CD14-positive monocyte (primary cell): ENCODE measurements at regions not wholly inside any gene's neighbourhood (a gene's known extent, or its start where the extent isn't known, plus 50 kb on each side); places are given as distances from the start of the nearest gene placed in this dataset.

Experiments
- DNase-seq, 3 donors: peaks; one replicate each; pipeline ENCODE4 v3.0.0-alpha.2; 2011 to 2022
- H2AFZ ChIP-seq: 2 replicates; pipeline ENCODE4 v1.6.0; 2012; ENCODE audit warnings: mild to moderate bottlenecking, low read depth, low read length, inconsistent platforms; ENCODE audit not compliant: insufficient read depth, poor library complexity, severe bottlenecking
- H3K27ac ChIP-seq, 2 donors: 1 replicate in 1 of 2; 2 replicates in 1 of 2; pipeline ENCODE4 v1.5.1; 2012 to 2013; ENCODE audit warnings: low read length in 2 of 2, control low read depth in 1 of 2, inconsistent platforms in 1 of 2, low read depth in 1 of 2, mild to moderate bottlenecking in 1 of 2
- H3K27me3 ChIP-seq, 2 donors: one replicate each; pipeline versions ENCODE4 v1.6.0 to v1.6.1; 2011 to 2013; ENCODE audit warnings: low read length in 2 of 2; ENCODE audit not compliant: control insufficient read depth in 2 of 2, insufficient read depth in 2 of 2
- H3K36me3 ChIP-seq, 2 donors: replicated peaks in 1 of 2; 1 replicate in 1 of 2; 2 replicates in 1 of 2; pipeline versions ENCODE4 v1.5.1 to v1.6.1; 2012 to 2013; ENCODE audit warnings: low read length in 2 of 2, control low read depth in 1 of 2, inconsistent platforms in 1 of 2, mild to moderate bottlenecking in 1 of 2; ENCODE audit not compliant: insufficient read depth in 2 of 2, control insufficient read depth in 1 of 2
- H3K4me1 ChIP-seq, 2 donors: 1 replicate in 1 of 2; 2 replicates in 1 of 2; pipeline versions ENCODE4 v1.5.1 to v1.6.1; 2012 to 2013; ENCODE audit warnings: low read length in 2 of 2, control low read depth in 1 of 2, inconsistent platforms in 1 of 2, mild to moderate bottlenecking in 1 of 2, moderate library complexity in 1 of 2; ENCODE audit not compliant: insufficient read depth in 2 of 2, control insufficient read depth in 1 of 2
- H3K4me2 ChIP-seq: replicated peaks from 2 replicates; pipeline ENCODE3; 2012; ENCODE audit warnings: low read length, moderate library complexity, mild to moderate bottlenecking; ENCODE audit not compliant: poor library complexity, severe bottlenecking; ENCODE audit errors: extremely low read depth
- H3K4me3 ChIP-seq, 3 experiments: fragments of 200-600 bp in 1 of 3; sonication (generic) in 1 of 3; replicated peaks in 1 of 3; 1 replicate in 2 of 3; 2 replicates in 1 of 3; pipeline ENCODE4 v1.5.1; 2011 to 2013; ENCODE audit warnings: low read length in 3 of 3, mild to moderate bottlenecking in 3 of 3, control low read depth in 2 of 3, low read depth in 2 of 3, inconsistent platforms in 1 of 3, moderate library complexity in 1 of 3
- H3K79me2 ChIP-seq: 2 replicates; pipeline ENCODE4 v1.6.0; 2012; ENCODE audit warnings: mild to moderate bottlenecking, control low read depth, inconsistent platforms, low read length, moderate library complexity; ENCODE audit not compliant: insufficient read depth
- H3K9ac ChIP-seq: 2 replicates; pipeline ENCODE4 v1.6.0; 2017; ENCODE audit warnings: low read length, mild to moderate bottlenecking; ENCODE audit not compliant: insufficient read depth, poor library complexity, severe bottlenecking
- H3K9me3 ChIP-seq, 2 donors: replicated peaks in 1 of 2; 1 replicate in 1 of 2; 2 replicates in 1 of 2; pipeline versions ENCODE4 v1.5.1 to v1.6.1; 2012 to 2013; ENCODE audit warnings: low read length in 2 of 2, control low read depth in 1 of 2; ENCODE audit not compliant: control insufficient read depth in 1 of 2, insufficient read depth in 1 of 2
- H4K20me1 ChIP-seq: 2 replicates; pipeline ENCODE4 v1.6.0; 2012; ENCODE audit warnings: mild to moderate bottlenecking, low read length, control low read depth, moderate library complexity; ENCODE audit not compliant: insufficient read depth
- H3K27ac Mint-ChIP-seq, 7 donors: one replicate each; pipeline ENCODE4 v1.8.0; 2020; ENCODE audit warnings: mild to moderate bottlenecking in 7 of 7, mixed read lengths in 7 of 7, moderate library complexity in 6 of 7, inconsistent platforms in 2 of 7
- H3K27me3 Mint-ChIP-seq, 3 donors: one replicate each; pipeline ENCODE4 v1.8.0; 2021 to 2022; ENCODE audit warnings: low read depth in 3 of 3, mild to moderate bottlenecking in 3 of 3, mixed read lengths in 3 of 3, moderate library complexity in 3 of 3, inconsistent platforms in 1 of 3
- H3K36me3 Mint-ChIP-seq, 2 donors: one replicate each; pipeline ENCODE4 v1.8.0; 2020; ENCODE audit warnings: mixed read lengths in 2 of 2, inconsistent platforms in 1 of 2, mild to moderate bottlenecking in 1 of 2
- H3K4me1 Mint-ChIP-seq: one replicate; pipeline ENCODE4 v1.8.0; 2020; ENCODE audit warnings: mild to moderate bottlenecking, mixed read lengths
- H3K4me3 Mint-ChIP-seq, 2 donors: one replicate each; pipeline ENCODE4 v1.8.0; 2020; ENCODE audit warnings: mild to moderate bottlenecking in 2 of 2, mixed read lengths in 2 of 2, moderate library complexity in 1 of 2
- H3K9me3 Mint-ChIP-seq, 7 donors: one replicate each; pipeline ENCODE4 v1.8.0; 2020 to 2022; ENCODE audit warnings: mixed read lengths in 7 of 7, mild to moderate bottlenecking in 6 of 7, moderate library complexity in 6 of 7, inconsistent platforms in 2 of 7
- CTCF ChIP-seq: fragments of 200-600 bp; IDR thresholded peaks from one replicate; pipeline ENCODE4 v1.8.0; 2022; ENCODE audit warnings: antibody characterized with exemption, mild to moderate bottlenecking
- WGBS: methylation state at CpG from one replicate; pipeline ENCODE4 v1.1.5; 2013; ENCODE audit warnings: missing lambda C conversion rate; ENCODE audit not compliant: insufficient coverage; 5-methylcytosine and 5-hydroxymethylcytosine counted together
- intact Hi-C, 2 donors: fragments of 100-400 bp; cut with micrococcal nuclease; formaldehyde crosslinking; loops; one replicate each; pipeline versions ENCODE4 v1.15.0 to v1.15.1; 2023

GRCh38 chr3:159866201-159866746, 122.4 kb upstream of the IL12A start:
- Histone ChIP-seq H3K4me3 (no peak overlapping the region), H3K4me1 (peaks cover 5 to 7% of the 10 kb centered on the region in 2 donors), H3K27ac (no peak overlapping the region), H2AFZ (no peak overlapping the region), H3K36me3 (no peaks in the 10 kb centered on the region), H3K9me3 (no peaks in the 10 kb centered on the region), H4K20me1 (no peaks in the 10 kb centered on the region), H3K27me3 (no peaks in the 10 kb centered on the region), H3K9ac (no peak overlapping the region), H3K79me2 (no peaks in the 10 kb centered on the region), H3K4me2 (no peak overlapping the region)
- WGBS: no CpG with 5 or more reads among the region's 5 CpGs
- Mint-ChIP-seq H3K4me1 (peaks cover 12% of the 10 kb centered on the region), H3K4me3 (no peak overlapping the region), H3K36me3 (no peaks in the 10 kb centered on the region), H3K27me3 (no peaks in the 10 kb centered on the region), H3K27ac (no peak overlapping the region), H3K9me3 (no peaks in the 10 kb centered on the region)
- DNase-seq: no peak
- TF ChIP-seq CTCF: no peak
- intact Hi-C loops: no loop called here

- H3K4me2 ChIP-seq: no peak overlapping the region
These were observed 121.3 kb upstream of the IL12A start for GRCh38 chr3:159867372-159867771.

More at GRCh38 chr3:159867372-159867771, 121.3 kb upstream of the IL12A start:
- TF ChIP-seq CTCF: no peak
- Histone ChIP-seq H3K4me1 (no peaks in the 10 kb centered on the region), H3K79me2 (no peaks in the 10 kb centered on the region), H3K9ac (no peak overlapping the region), H2AFZ (no peak overlapping the region), H3K27me3 (no peaks in the 10 kb centered on the region), H4K20me1 (no peaks in the 10 kb centered on the region), H3K9me3 (no peaks in the 10 kb centered on the region), H3K27ac (no peak overlapping the region), H3K4me3 (no peak overlapping the region), H3K36me3 (no peaks in the 10 kb centered on the region)
- no peaks in the 10 kb centered on the region for H3K27me3 Mint-ChIP-seq
- no peak overlapping the region for H3K4me3 Mint-ChIP-seq
- WGBS: 88% methylated on average over 1 of the region's 2 CpGs
- no peak for DNase-seq
- no peaks in the 10 kb centered on the region for H3K9me3 Mint-ChIP-seq
- intact Hi-C loops: no loop called here
- H3K4me1 Mint-ChIP-seq: peaks cover 9% of the 10 kb centered on the region
- no peak overlapping the region for H3K27ac Mint-ChIP-seq
- no peaks in the 10 kb centered on the region for H3K36me3 Mint-ChIP-seq
